ENCODE measurements at regions not wholly inside any gene's neighbourhood (a gene's known extent, or its start where the extent isn't known, plus 50 kb on each side); places are given as distances from the start of the nearest gene placed in this dataset.

DNA sequence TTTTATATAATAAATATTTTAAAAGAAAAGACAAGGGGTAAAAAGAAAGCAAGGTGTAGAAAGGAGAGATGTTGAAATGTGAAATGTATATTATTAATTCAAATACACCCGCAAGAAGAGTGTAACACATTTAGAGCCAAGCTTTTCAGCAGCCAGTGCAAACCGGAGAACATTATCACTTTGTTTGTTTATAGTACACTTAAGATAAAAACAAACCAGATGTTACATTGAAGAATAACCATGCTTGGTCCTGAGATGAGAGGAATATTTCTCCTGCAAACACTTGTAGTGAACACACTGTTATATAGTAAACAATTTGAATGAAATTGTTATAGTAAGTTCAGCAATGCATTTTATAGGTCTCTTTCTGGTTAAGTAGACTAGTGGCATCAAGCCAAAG, 1441.5 kb downstream of the OTOL1 start:
- H3K4me1 ChIP-seq = peaks cover 0 to 3% (median 0%) of the 10 kb centered on the region in 3 donors
- H3K9me3 ChIP-seq = no peaks in the 10 kb centered on the region
- no peak for ATAC-seq
- H3K27ac ChIP-seq = no peak overlapping the region
- no peaks in the 10 kb centered on the region for H3K36me3 ChIP-seq
- H3K27me3 ChIP-seq = no peaks in the 10 kb centered on the region
- WGBS, 2 donors (ENCODE audit: low coverage in 1 of 2) = 23 to 24% methylated on average over 2 of the region's 2 CpGs
- no peak for TF ChIP-seq POLR2A (IDR thresholded peaks at IDR 0.05)
- TF ChIP-seq EP300 (IDR thresholded peaks at IDR 0.05) = no peak
- TF ChIP-seq CTCF (IDR thresholded peaks at IDR 0.05) = no peak
- TF ChIP-seq POLR2AphosphoS5 (IDR thresholded peaks at IDR 0.05) = no peak
- no peak overlapping the region for H3K4me3 ChIP-seq

DNA sequence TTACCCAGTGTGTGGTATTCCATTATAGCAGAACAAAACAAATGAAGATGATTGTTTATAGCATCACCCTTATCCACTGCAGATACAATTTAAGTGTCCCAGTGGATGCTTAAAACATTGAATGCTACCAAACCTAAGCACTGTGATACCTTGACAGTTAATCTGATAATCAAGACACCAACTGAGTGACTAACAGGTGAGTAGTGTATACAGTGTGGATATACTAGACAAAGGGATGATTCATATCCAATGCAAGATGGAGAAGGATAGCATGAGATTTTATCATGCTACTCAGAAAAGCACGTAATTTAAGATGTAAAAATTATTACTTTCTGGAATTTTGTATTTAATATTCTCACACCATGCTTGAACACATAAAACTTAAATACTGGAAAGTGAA, 1449.0 kb downstream of the OTOL1 start:
- 0% methylated on average over 1 of the region's 1 CpG for WGBS, 2 donors (ENCODE audit: low coverage in 1 of 2)
- Histone ChIP-seq H3K9me3 (peaks cover 0 to 6% (median 0%) of the 10 kb centered on the region in 3 donors), H3K36me3 (no peaks in the 10 kb centered on the region), H3K4me1 (no peaks in the 10 kb centered on the region), H3K27ac (no peak overlapping the region), H3K4me3 (no peak overlapping the region), H3K27me3 (no peaks in the 10 kb centered on the region)
- ATAC-seq = no peak
- TF ChIP-seq EP300 (IDR thresholded peaks at IDR 0.05) (no peak), POLR2A (IDR thresholded peaks at IDR 0.05) (no peak), CTCF (IDR thresholded peaks at IDR 0.05) (no peak), POLR2AphosphoS5 (IDR thresholded peaks at IDR 0.05) (no peak)

- TF ChIP-seq EP300 (IDR thresholded peaks at IDR 0.05) (no peak), CTCF (IDR thresholded peaks at IDR 0.05) (no peak), POLR2A (IDR thresholded peaks at IDR 0.05) (no peak), POLR2AphosphoS5 (IDR thresholded peaks at IDR 0.05) (no peak)
- ATAC-seq = no peak
- Histone ChIP-seq H3K9me3 (no peaks in the 10 kb centered on the region), H3K27ac (no peak overlapping the region), H3K4me1 (no peaks in the 10 kb centered on the region), H3K36me3 (no peaks in the 10 kb centered on the region), H3K4me3 (no peak overlapping the region), H3K27me3 (no peaks in the 10 kb centered on the region)
Observed at GRCh38 chr3:162956711-162957110, 1460.1 kb downstream of the OTOL1 start.

DNA sequence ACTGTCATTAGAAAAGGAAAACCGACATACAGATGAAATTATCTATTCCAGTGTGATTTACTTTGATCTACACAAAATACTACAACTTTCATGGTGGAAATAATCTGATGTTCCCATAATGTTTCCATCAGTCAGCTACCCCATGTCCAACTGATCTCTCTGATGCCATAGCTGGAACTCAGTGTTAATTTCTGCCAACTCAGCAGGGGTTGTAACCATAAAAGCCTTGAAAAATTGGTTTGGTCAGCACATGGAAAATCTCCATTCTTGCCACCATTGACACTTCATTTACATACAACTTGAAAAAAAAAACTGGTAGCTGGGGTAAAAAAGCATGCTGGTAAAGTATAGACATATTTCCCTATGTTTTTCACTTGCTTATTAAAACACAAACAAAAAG, 1463.7 kb downstream of the OTOL1 start:
- no peak overlapping the region for H3K27ac ChIP-seq
- H3K36me3 ChIP-seq = no peaks in the 10 kb centered on the region
- H3K4me3 ChIP-seq = no peak overlapping the region
- H3K9me3 ChIP-seq = no peaks in the 10 kb centered on the region
- no peak for ATAC-seq
- 67 to 86% methylated on average over 1 of the region's 1 CpG for WGBS, 2 donors (ENCODE audit: low coverage in 1 of 2)
- no peaks in the 10 kb centered on the region for H3K4me1 ChIP-seq
- H3K27me3 ChIP-seq = no peaks in the 10 kb centered on the region
- TF ChIP-seq EP300 (IDR thresholded peaks at IDR 0.05) = no peak

GRCh38 chr3:162970292-162970691, 1473.7 kb downstream of the OTOL1 start:
- WGBS, 2 donors (ENCODE audit: low coverage in 1 of 2) = 80 to 100% methylated on average over 1 of the region's 1 CpG

More at GRCh38 chr3:162970292-162970691, 1473.7 kb downstream of the OTOL1 start:
- peaks cover 0 to 4% (median 0%) of the 10 kb centered on the region in 3 donors for H3K9me3 ChIP-seq
- no peak for ATAC-seq
- H3K27me3 ChIP-seq = no peaks in the 10 kb centered on the region
- no peak overlapping the region for H3K27ac ChIP-seq
- TF ChIP-seq CTCF (IDR thresholded peaks at IDR 0.05) = no peak
- TF ChIP-seq POLR2AphosphoS5 (IDR thresholded peaks at IDR 0.05) = no peak
- no peak for TF ChIP-seq POLR2A (IDR thresholded peaks at IDR 0.05)
- TF ChIP-seq EP300 (IDR thresholded peaks at IDR 0.05) = no peak
- no peaks in the 10 kb centered on the region for H3K36me3 ChIP-seq
- no peaks in the 10 kb centered on the region for H3K4me1 ChIP-seq
- no peak overlapping the region for H3K4me3 ChIP-seq

Measured in gastroesophageal sphincter (tissue), 4 donors.